ENCODE measurements at regions not wholly inside any gene's neighbourhood (a gene's known extent, or its start where the extent isn't known, plus 50 kb on each side); places are given as distances from the start of the nearest gene placed in this dataset.
"Not testable (repeated sequence)": the region's sequence is repeated elsewhere in the genome, so short reads cannot be mapped to it uniquely, and the experiment has no call there.

GRCh38 chr3:153055779-153056178 lies 106.2 kb upstream of the RAP2B start:
- no peaks in the 10 kb centered on the region for H3K36me3 ChIP-seq (ENCODE audit: insufficient read depth, low read length)
- intact Hi-C loops (cut with micrococcal nuclease) = no loop called here
- no peak overlapping the region for H3K27ac ChIP-seq (ENCODE audit: low read depth, low read length)
- POLR2A ChIA-PET (ENCODE audit: partially characterized antibody) = no interaction called here
- Mint-ChIP-seq H3K9me3 (no peaks in the 10 kb centered on the region), H3K4me3 (no peak overlapping the region), H3K27me3 (no peaks in the 10 kb centered on the region), H3K27ac (no peak overlapping the region), H3K4me1 (peaks cover 0 to 1% (median 0%) of the 10 kb centered on the region in 4 donors), H3K36me3 (no peaks in the 10 kb centered on the region)
- no peaks in the 10 kb centered on the region for H3K9me3 ChIP-seq (ENCODE audit: control insufficient read depth in 1 of 2, low read length in 2 of 2)
- no peaks in the 10 kb centered on the region for H3K27me3 ChIP-seq (ENCODE audit: insufficient read depth, low read length)
- H3K4me3 ChIP-seq (ENCODE audit: low read length in 2 of 2) = no peak overlapping the region
- no peaks in the 10 kb centered on the region for H3K4me1 ChIP-seq (ENCODE audit: insufficient read depth, low read length)
- no peak for DNase-seq
- CTCF ChIA-PET (ENCODE audit: partially characterized antibody) = no interaction called here

GRCh38 chr3:153058031-153058688 lies 103.9 kb upstream of the RAP2B start:
- POLR2A ChIA-PET (ENCODE audit: partially characterized antibody); H3K27me3 ChIP-seq (ENCODE audit: insufficient read depth, low read length); DNase-seq; H3K9me3 ChIP-seq (ENCODE audit: control insufficient read depth in 1 of 2, low read length in 2 of 2); H3K36me3 Mint-ChIP-seq; H3K27ac ChIP-seq (ENCODE audit: low read depth, low read length); H3K9me3 Mint-ChIP-seq; H3K4me1 Mint-ChIP-seq; H3K4me1 ChIP-seq (ENCODE audit: insufficient read depth, low read length); intact Hi-C loops (cut with micrococcal nuclease); H3K27me3 Mint-ChIP-seq; H3K36me3 ChIP-seq (ENCODE audit: insufficient read depth, low read length); H3K4me3 Mint-ChIP-seq; H3K4me3 ChIP-seq (ENCODE audit: low read length in 2 of 2): not testable (repeated sequence)
- H3K27ac Mint-ChIP-seq = peak overlapping the region in 1 of 7 donors; percentile 52
- CTCF ChIA-PET (ENCODE audit: partially characterized antibody) = interaction anchor here (0.6 to 1.2 kb wide), 2 partner anchors 15 to 18 kb away, joined by 3 to 4 read pairs; no protein-coding TSS in a partner anchor

- no peaks in the 10 kb centered on the region for H3K27me3 Mint-ChIP-seq
- no peaks in the 10 kb centered on the region for H3K9me3 Mint-ChIP-seq
- H3K27me3 ChIP-seq (ENCODE audit: insufficient read depth, low read length) = no peaks in the 10 kb centered on the region
- POLR2A ChIA-PET (ENCODE audit: partially characterized antibody) = no interaction called here
- no peak overlapping the region for H3K4me3 ChIP-seq (ENCODE audit: low read length in 2 of 2)
- H3K4me1 ChIP-seq (ENCODE audit: insufficient read depth, low read length) = no peaks in the 10 kb centered on the region
- CTCF ChIA-PET (ENCODE audit: partially characterized antibody) = no interaction called here
- H3K4me1 Mint-ChIP-seq = no peaks in the 10 kb centered on the region
- no peaks in the 10 kb centered on the region for H3K36me3 ChIP-seq (ENCODE audit: insufficient read depth, low read length)
- H3K36me3 Mint-ChIP-seq = no peaks in the 10 kb centered on the region
- no peak overlapping the region for H3K27ac ChIP-seq (ENCODE audit: low read depth, low read length)
- H3K27ac Mint-ChIP-seq = no peak overlapping the region
- no peak for DNase-seq
- H3K4me3 Mint-ChIP-seq = no peak overlapping the region
- intact Hi-C loops (cut with micrococcal nuclease) = no loop called here
- no peaks in the 10 kb centered on the region for H3K9me3 ChIP-seq (ENCODE audit: control insufficient read depth in 1 of 2, low read length in 2 of 2)
These were observed 101.7 kb upstream of the RAP2B start for GRCh38 chr3:153060346-153060745.

GRCh38 chr3:153061938-153062528 lies 100.0 kb upstream of the RAP2B start:
- ChIA-PET CTCF (ENCODE audit: partially characterized antibody) (no interaction called here), POLR2A (ENCODE audit: partially characterized antibody) (no interaction called here)
- no peaks in the 10 kb centered on the region for H3K9me3 ChIP-seq (ENCODE audit: control insufficient read depth in 1 of 2, low read length in 2 of 2)
- Mint-ChIP-seq H3K4me3 (no peak overlapping the region), H3K9me3 (no peaks in the 10 kb centered on the region), H3K27me3 (no peaks in the 10 kb centered on the region), H3K4me1 (no peaks in the 10 kb centered on the region), H3K27ac (no peak overlapping the region), H3K36me3 (no peaks in the 10 kb centered on the region)
- H3K36me3 ChIP-seq (ENCODE audit: insufficient read depth, low read length) = no peaks in the 10 kb centered on the region
- no peak overlapping the region for H3K27ac ChIP-seq (ENCODE audit: low read depth, low read length)
- no peak overlapping the region for H3K4me3 ChIP-seq (ENCODE audit: low read length in 2 of 2)
- intact Hi-C loops (cut with micrococcal nuclease) = no loop called here
- H3K27me3 ChIP-seq (ENCODE audit: insufficient read depth, low read length) = no peaks in the 10 kb centered on the region
- no peaks in the 10 kb centered on the region for H3K4me1 ChIP-seq (ENCODE audit: insufficient read depth, low read length)
- no peak for DNase-seq

GRCh38 chr3:153063337-153063736 lies 98.7 kb upstream of the RAP2B start:
- ChIA-PET CTCF (ENCODE audit: partially characterized antibody) (no interaction called here), POLR2A (ENCODE audit: partially characterized antibody) (no interaction called here)
- no peak overlapping the region for H3K27ac Mint-ChIP-seq
- Histone ChIP-seq H3K27me3 (ENCODE audit: insufficient read depth, low read length) (no peaks in the 10 kb centered on the region), H3K4me3 (ENCODE audit: low read length in 2 of 2) (no peak overlapping the region), H3K36me3 (ENCODE audit: insufficient read depth, low read length) (no peaks in the 10 kb centered on the region), H3K27ac (ENCODE audit: low read depth, low read length) (no peak overlapping the region), H3K4me1 (ENCODE audit: insufficient read depth, low read length) (no peaks in the 10 kb centered on the region), H3K9me3 (ENCODE audit: control insufficient read depth in 1 of 2, low read length in 2 of 2) (no peaks in the 10 kb centered on the region)
- intact Hi-C loops (cut with micrococcal nuclease) = no loop called here
- no peak for DNase-seq
- no peaks in the 10 kb centered on the region for H3K27me3 Mint-ChIP-seq
- no peak overlapping the region for H3K4me3 Mint-ChIP-seq
- H3K36me3 Mint-ChIP-seq = no peaks in the 10 kb centered on the region
- no peaks in the 10 kb centered on the region for H3K9me3 Mint-ChIP-seq
- no peaks in the 10 kb centered on the region for H3K4me1 Mint-ChIP-seq

- Mint-ChIP-seq H3K9me3 (no peaks in the 10 kb centered on the region), H3K27ac (no peak overlapping the region), H3K27me3 (no peaks in the 10 kb centered on the region), H3K4me3 (no peak overlapping the region), H3K36me3 (no peaks in the 10 kb centered on the region), H3K4me1 (peaks cover 0 to 3% (median 0%) of the 10 kb centered on the region in 4 donors)
- H3K4me3 ChIP-seq (ENCODE audit: low read length in 2 of 2) = no peak overlapping the region
- no peaks in the 10 kb centered on the region for H3K9me3 ChIP-seq (ENCODE audit: control insufficient read depth in 1 of 2, low read length in 2 of 2)
- H3K27ac ChIP-seq (ENCODE audit: low read depth, low read length) = no peak overlapping the region
- ChIA-PET POLR2A (ENCODE audit: partially characterized antibody) (no interaction called here), CTCF (ENCODE audit: partially characterized antibody) (interaction anchor here (0.7 kb wide), 1 partner anchor 53 kb away, joined by 3 read pairs; no protein-coding TSS in a partner anchor)
- H3K36me3 ChIP-seq (ENCODE audit: insufficient read depth, low read length) = no peaks in the 10 kb centered on the region
- no peaks in the 10 kb centered on the region for H3K4me1 ChIP-seq (ENCODE audit: insufficient read depth, low read length)
- intact Hi-C loops (cut with micrococcal nuclease) = no loop called here
- no peaks in the 10 kb centered on the region for H3K27me3 ChIP-seq (ENCODE audit: insufficient read depth, low read length)
- no peak for DNase-seq
These were observed 95.0 kb upstream of the RAP2B start for GRCh38 chr3:153066983-153067382.

GRCh38 chr3:153069598-153070510 lies 92.2 kb upstream of the RAP2B start:
- H3K4me1 ChIP-seq (ENCODE audit: insufficient read depth, low read length) = no peaks in the 10 kb centered on the region
- peaks cover 0 to 3% (median 0%) of the 10 kb centered on the region in 4 donors for H3K4me1 Mint-ChIP-seq
- ChIA-PET CTCF (ENCODE audit: partially characterized antibody) (no interaction called here), POLR2A (ENCODE audit: partially characterized antibody) (no interaction called here)
- no peaks in the 10 kb centered on the region for H3K9me3 ChIP-seq (ENCODE audit: control insufficient read depth in 1 of 2, low read length in 2 of 2)
- H3K27ac ChIP-seq (ENCODE audit: low read depth, low read length) = no peak overlapping the region
- intact Hi-C loops (cut with micrococcal nuclease) = no loop called here
- no peaks in the 10 kb centered on the region for H3K36me3 Mint-ChIP-seq
- H3K4me3 ChIP-seq (ENCODE audit: low read length in 2 of 2) = no peak overlapping the region
- no peaks in the 10 kb centered on the region for H3K36me3 ChIP-seq (ENCODE audit: insufficient read depth, low read length)
- no peaks in the 10 kb centered on the region for H3K27me3 Mint-ChIP-seq
- no peak overlapping the region for H3K4me3 Mint-ChIP-seq
- no peaks in the 10 kb centered on the region for H3K27me3 ChIP-seq (ENCODE audit: insufficient read depth, low read length)
- no peaks in the 10 kb centered on the region for H3K9me3 Mint-ChIP-seq
- DNase-seq = no peak
- H3K27ac Mint-ChIP-seq = no peak overlapping the region

Data from CD4-positive, alpha-beta memory T cell (primary cell).